Heart right ventricle (tissue), 16 donors: ENCODE measurements at regions not wholly inside any gene's neighbourhood (a gene's known extent, or its start where the extent isn't known, plus 50 kb on each side); places are given as distances from the start of the nearest gene placed in this dataset.

Experiments used
- ATAC-seq, 8 donors: fragments of 200-7000 bp; cut with Tn5 transposase; one replicate each; pipeline ENCODE4 v1.9.1; 2020; ENCODE audit warnings: mild to moderate bottlenecking in 8 of 8, moderate library complexity in 8 of 8, moderate number of reproducible peaks in 1 of 8
- DNase-seq, 2 donors: peaks; one replicate each; pipeline ENCODE4 v3.0.0-alpha.2; 2020
- H3K27ac ChIP-seq, 10 donors: fragments of 200-600 bp; sonication (generic) in 2 of 10; one replicate each; pipeline versions ENCODE4 v1.5.0 to v1.8.0; 2020 to 2022; ENCODE audit warnings: mild to moderate bottlenecking in 3 of 10
- H3K27me3 ChIP-seq, 7 donors: fragments of 200-600 bp; one replicate each; pipeline ENCODE4 v1.8.0; 2021 to 2022; ENCODE audit warnings: mild to moderate bottlenecking in 2 of 7
- H3K36me3 ChIP-seq, 9 donors: fragments of 200-600 bp; sonication (generic) in 1 of 9; one replicate each; pipeline versions ENCODE4 v1.5.0 to v1.8.0; 2020 to 2022; ENCODE audit warnings: mild to moderate bottlenecking in 2 of 9
- H3K4me1 ChIP-seq, 9 donors: fragments of 200-600 bp; sonication (generic) in 1 of 9; one replicate each; pipeline versions ENCODE4 v1.5.0 to v1.8.0; 2020 to 2022; ENCODE audit warnings: mild to moderate bottlenecking in 4 of 9
- H3K4me3 ChIP-seq, 10 donors: fragments of 200-600 bp; sonication (generic) in 2 of 10; one replicate each; pipeline versions ENCODE4 v1.5.0 to v1.8.0; 2020 to 2022; ENCODE audit warnings: mild to moderate bottlenecking in 7 of 10, moderate library complexity in 2 of 10
- H3K9me3 ChIP-seq, 11 donors: fragments of 200-600 bp in 10 of 11; sonication (generic) in 2 of 11; one replicate each; pipeline versions ENCODE4 v1.5.0 to v1.8.0; 2013 to 2022; ENCODE audit warnings: mild to moderate bottlenecking in 2 of 11, control low read depth in 1 of 11, moderate library complexity in 1 of 11
- CTCF ChIP-seq, 9 donors: fragments of 200-600 bp; sonication (generic) in 2 of 9; IDR thresholded peaks; one replicate each; pipeline versions ENCODE4 v1.5.0 to v1.8.0; 2021 to 2022; ENCODE audit warnings: antibody characterized with exemption in 9 of 9, mild to moderate bottlenecking in 5 of 9, moderate library complexity in 1 of 9
- WGBS, 2 donors: extraction: QIAGEN DNeasy Blood & Tissue Kit; methylation state at CpG; one replicate each; pipeline ENCODE4 v1.1.7; 2013; ENCODE audit warnings: inconsistent platforms in 1 of 2; 5-methylcytosine and 5-hydroxymethylcytosine counted together
- intact Hi-C, 10 donors: fragments of 100-400 bp; cut with DNase I; formaldehyde crosslinking; loops; one replicate each; pipeline versions ENCODE4 v1.11.1 to v1.14.2; 2022
- donor health status: Arrhythmogenic right ventricular cardiomyopathy.
- donor health status: ischemic (EF 13 %, LVEDD 7.1; RV severe dilation, severe dysfunction).
- donor health status: healthy with polysubstance abuse.
- donor health status: DM: no; HTN: yes; CAD: no.
- donor health status: DM: no; HTN: no; CAD: no.
- donor health status: ischemic (EF 25% LVEDD 6.9; RV normal size, moderate dysfunction).
- donor health status: ischemic (EF 25% LVEDD 5.7; RV mildly dilated, moderate dysfunction).
- donor health status: healthy.
- donor health status: DM: yes; HTN: yes; CAD: no.
- donor health status: Ischemic cardiomyopathy.
- donor health status: ischemic (EF 35%, LVEDD 5.7; RV mildly dilated, moderate dysfunction).
- donor health status: nonischemic (EF 11% LVEDD 7.7; RV severe dilation, severe dysfunction).
- donor health status: DM: yes; HTN: yes; CAD: no.
- donor health status: PGD.
- donor health status: ischemic (EF 29% LVEDD 5.4; RV normal size, mild dysfunction).
- donor health status: nonischemic (EF 23%, LVEDD 6.1; RV moderate dilation, normal function).

DNA sequence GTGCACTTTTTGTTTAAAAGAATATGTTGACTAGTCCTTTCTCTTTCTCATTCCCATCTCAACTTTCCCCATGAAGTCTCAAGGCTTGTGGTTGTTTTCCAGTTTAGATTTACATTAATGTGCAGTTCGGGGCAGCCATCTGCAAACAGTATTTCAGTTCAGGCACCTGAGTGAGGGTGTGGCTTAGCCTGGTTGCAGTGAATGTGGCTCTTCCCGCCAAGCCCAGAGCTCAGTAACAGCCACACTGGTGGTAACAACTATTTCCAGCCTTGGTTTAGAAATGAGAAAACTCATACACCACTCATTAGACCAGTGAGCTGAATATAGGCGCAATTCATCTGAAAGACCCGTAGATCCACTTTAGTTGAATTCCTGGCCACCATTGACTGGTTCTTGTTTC is 394.3 kb downstream of the CMPK2 start:
- intact Hi-C loops, result no loop called here
- no peak overlapping the region for H3K4me3 ChIP-seq
- peaks cover 0 to 12% (median 0%) of the 10 kb centered on the region in 11 donors for H3K9me3 ChIP-seq
- no peak for TF ChIP-seq CTCF (IDR thresholded peaks at IDR 0.05)
- H3K27ac ChIP-seq, result no peak overlapping the region
- peaks cover 0 to 36% (median 13%) of the 10 kb centered on the region in 7 donors for H3K27me3 ChIP-seq
- H3K36me3 ChIP-seq, result no peaks in the 10 kb centered on the region
- WGBS, 2 donors, result 88 to 91% methylated on average over 4 of the region's 4 CpGs
- ATAC-seq, result no peak
- H3K4me1 ChIP-seq, result no peaks in the 10 kb centered on the region
- no peak for DNase-seq

GRCh38 chr2:6474161-6475140 is 391.3 kb downstream of the CMPK2 start:
- no peaks in the 10 kb centered on the region for H3K9me3 ChIP-seq
- DNase-seq (no peak), ATAC-seq (no peak)
- no peaks in the 10 kb centered on the region for H3K4me1 ChIP-seq
- intact Hi-C loops, result no loop called here
- no peak overlapping the region for H3K27ac ChIP-seq
- H3K27me3 ChIP-seq, result peaks cover 0 to 36% (median 13%) of the 10 kb centered on the region in 7 donors
- no peak for TF ChIP-seq CTCF (IDR thresholded peaks at IDR 0.05)
- no peak overlapping the region for H3K4me3 ChIP-seq
- H3K36me3 ChIP-seq, result no peaks in the 10 kb centered on the region
- WGBS, 2 donors, result 55 to 67% methylated on average over 4 of the region's 4 CpGs

GRCh38 chr2:6475155-6475940 is 390.4 kb downstream of the CMPK2 start:
- WGBS, 2 donors, result 71 to 75% methylated on average over 4 of the region's 4 CpGs
- H3K27ac ChIP-seq, result no peak overlapping the region
- DNase-seq (no peak), ATAC-seq (no peak)
- no peaks in the 10 kb centered on the region for H3K36me3 ChIP-seq
- H3K9me3 ChIP-seq, result peaks cover 0 to 3% (median 0%) of the 10 kb centered on the region in 11 donors
- no peak for TF ChIP-seq CTCF (IDR thresholded peaks at IDR 0.05)
- no peak overlapping the region for H3K4me3 ChIP-seq
- intact Hi-C loops, result no loop called here
- no peaks in the 10 kb centered on the region for H3K4me1 ChIP-seq
- peaks cover 0 to 35% (median 13%) of the 10 kb centered on the region in 7 donors for H3K27me3 ChIP-seq

GRCh38 chr2:6480514-6480913 is 385.2 kb downstream of the CMPK2 start:
- no peak for TF ChIP-seq CTCF (IDR thresholded peaks at IDR 0.05)
- peaks cover 0 to 3% (median 0%) of the 10 kb centered on the region in 11 donors for H3K9me3 ChIP-seq
- ATAC-seq, result no peak

More at GRCh38 chr2:6480514-6480913, 385.2 kb downstream of the CMPK2 start:
- no peaks in the 10 kb centered on the region for H3K36me3 ChIP-seq
- H3K27ac ChIP-seq, result no peak overlapping the region
- peaks cover 0 to 17% (median 0%) of the 10 kb centered on the region in 7 donors for H3K27me3 ChIP-seq
- DNase-seq, result no peak
- no peaks in the 10 kb centered on the region for H3K4me1 ChIP-seq
- no peak overlapping the region for H3K4me3 ChIP-seq
- 96 to 97% methylated on average over 4 of the region's 4 CpGs for WGBS, 2 donors
- intact Hi-C loops, result no loop called here
